ENCODE measurements at regions not wholly inside any gene's neighbourhood (a gene's known extent, or its start where the extent isn't known, plus 50 kb on each side); places are given as distances from the start of the nearest gene placed in this dataset.

DNA sequence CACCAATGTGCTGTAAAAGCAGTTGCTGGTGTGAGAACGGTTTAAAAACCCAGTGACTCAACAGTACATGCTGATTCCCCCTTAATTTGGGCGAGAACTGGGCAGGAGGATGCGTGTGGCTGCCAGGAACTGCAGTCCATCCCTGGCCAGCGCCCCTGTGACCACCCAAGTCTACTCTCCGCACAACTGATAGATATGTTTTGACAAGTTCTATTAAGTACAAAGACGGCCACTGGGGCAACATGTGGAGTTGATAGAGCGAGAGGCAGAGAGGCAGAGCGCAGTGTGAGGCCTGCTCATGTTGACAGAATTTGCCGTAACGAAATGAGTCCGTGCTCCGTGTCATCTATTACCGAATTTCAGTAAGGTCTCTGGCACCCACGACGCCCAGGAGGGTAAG lies 855.0 kb downstream of the BCL11B start:
- Histone ChIP-seq H2BK120ac (ENCODE audit: low read depth, low read length) (no peak overlapping the region), H3K14ac (ENCODE audit: low read length) (no peak overlapping the region), H3K18ac (ENCODE audit: low read length) (peak overlapping the region; percentile 75), H3K27me3 (ENCODE audit: control insufficient read depth in 3 of 3, insufficient read depth in 3 of 3, low read depth in 1 of 3, low read length in 3 of 3) (no peaks in the 10 kb centered on the region), H2AFZ (ENCODE audit: low read length) (no peak overlapping the region), H4K8ac (ENCODE audit: low read depth, low read length) (no peak overlapping the region), H2BK12ac (ENCODE audit: low read length) (no peak overlapping the region), H3K79me1 (ENCODE audit: low read depth, low read length) (no peaks in the 10 kb centered on the region), H3K4me1 (ENCODE audit: control insufficient read depth in 2 of 2, insufficient read depth in 1 of 2, low read depth in 1 of 2, low read length in 2 of 2) (peaks cover 0 to 2% of the 10 kb centered on the region in 2 donors), H2AK5ac (ENCODE audit: low read depth, low read length) (no peak overlapping the region), H3K23ac (ENCODE audit: low read depth, low read length, poor library complexity) (no peak overlapping the region), H3K9ac (ENCODE audit: low read depth, low read length, poor library complexity) (no peak overlapping the region), H4K91ac (ENCODE audit: low read depth, low read length, poor library complexity) (no peak overlapping the region), H3K4ac (ENCODE audit: low read length) (no peak overlapping the region), H2BK15ac (ENCODE audit: low read length) (no peak overlapping the region), H3K4me2 (ENCODE audit: insufficient read depth, low read length, poor library complexity, severe bottlenecking) (no peak overlapping the region), H3K9me3 (replicated peaks in 1 of 2; ENCODE audit: control insufficient read depth in 2 of 2, insufficient read depth in 1 of 2, low read depth in 1 of 2, low read length in 2 of 2) (no peaks in the 10 kb centered on the region), H3K27ac (replicated peaks; ENCODE audit: low read length) (no peak overlapping the region), H2BK5ac (ENCODE audit: low read length) (peak overlapping the region; percentile 44), H3K4me3 (ENCODE audit: low read length in 2 of 2) (no peak overlapping the region), H3K36me3 (replicated peaks in 1 of 2; ENCODE audit: control insufficient read depth in 2 of 2, insufficient read depth in 2 of 2, low read length in 2 of 2) (no peaks in the 10 kb centered on the region)
- WGBS, 2 donors (ENCODE audit: extremely low coverage in 2 of 2, insufficient read length in 2 of 2, insufficient replicate concordance in 1 of 2): no CpG with 5 or more reads among the region's 15 CpGs
- DNase-seq (ENCODE audit: low spot score): no peak

DNA sequence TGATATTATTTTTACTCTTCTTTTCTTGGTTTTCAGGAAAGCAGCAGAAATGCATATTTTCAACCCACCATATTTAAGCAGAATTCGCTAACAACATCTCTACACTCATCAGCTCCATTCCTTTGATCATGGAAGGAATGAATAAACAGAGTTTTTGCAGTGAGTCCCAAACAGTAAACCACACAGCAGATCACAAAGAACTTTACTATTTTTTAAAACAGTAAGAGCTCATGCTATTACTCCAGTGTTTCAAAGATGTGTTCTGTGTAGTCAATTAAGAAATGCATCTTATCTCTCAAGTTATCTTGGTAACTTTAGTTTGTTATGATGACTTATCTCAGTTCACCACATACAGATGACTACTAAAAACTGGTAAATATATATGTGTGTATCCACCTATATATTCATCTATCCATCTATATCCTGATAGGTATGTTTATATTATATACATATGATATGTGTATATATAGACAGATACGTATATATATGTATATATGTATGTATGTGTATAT lies 843.5 kb downstream of the BCL11B start:
- H2AK5ac ChIP-seq (ENCODE audit: low read depth, low read length): no peak overlapping the region
- WGBS, 2 donors (ENCODE audit: extremely low coverage in 2 of 2, insufficient read length in 2 of 2, insufficient replicate concordance in 1 of 2): no CpG with 5 or more reads among the region's 2 CpGs
- no peak overlapping the region for H2BK15ac ChIP-seq (ENCODE audit: low read length)
- no peak overlapping the region for H3K27ac ChIP-seq (replicated peaks; ENCODE audit: low read length)
- no peak overlapping the region for H2BK120ac ChIP-seq (ENCODE audit: low read depth, low read length)
- no peak overlapping the region for H3K9ac ChIP-seq (ENCODE audit: low read depth, low read length, poor library complexity)
- peaks cover 0 to 2% of the 10 kb centered on the region in 2 donors for H3K4me1 ChIP-seq (ENCODE audit: control insufficient read depth in 2 of 2, insufficient read depth in 1 of 2, low read depth in 1 of 2, low read length in 2 of 2)
- H4K91ac ChIP-seq (ENCODE audit: low read depth, low read length, poor library complexity): no peak overlapping the region
- H3K9me3 ChIP-seq (replicated peaks in 1 of 2; ENCODE audit: control insufficient read depth in 2 of 2, insufficient read depth in 1 of 2, low read depth in 1 of 2, low read length in 2 of 2): no peaks in the 10 kb centered on the region
- H4K8ac ChIP-seq (ENCODE audit: low read depth, low read length): no peak overlapping the region
- H2BK12ac ChIP-seq (ENCODE audit: low read length): no peak overlapping the region
- no peak overlapping the region for H2BK5ac ChIP-seq (ENCODE audit: low read length)
- DNase-seq (ENCODE audit: low spot score): no peak
- H2AFZ ChIP-seq (ENCODE audit: low read length): no peak overlapping the region
- no peak overlapping the region for H3K23ac ChIP-seq (ENCODE audit: low read depth, low read length, poor library complexity)
- no peak overlapping the region for H3K14ac ChIP-seq (ENCODE audit: low read length)
- no peak overlapping the region for H3K18ac ChIP-seq (ENCODE audit: low read length)
- no peaks in the 10 kb centered on the region for H3K79me1 ChIP-seq (ENCODE audit: low read depth, low read length)
- H3K4ac ChIP-seq (ENCODE audit: low read length): no peak overlapping the region
- no peaks in the 10 kb centered on the region for H3K36me3 ChIP-seq (replicated peaks in 1 of 2; ENCODE audit: control insufficient read depth in 2 of 2, insufficient read depth in 2 of 2, low read length in 2 of 2)
- H3K4me2 ChIP-seq (ENCODE audit: insufficient read depth, low read length, poor library complexity, severe bottlenecking): no peak overlapping the region
- H3K4me3 ChIP-seq (ENCODE audit: low read length in 2 of 2): no peak overlapping the region
- no peaks in the 10 kb centered on the region for H3K27me3 ChIP-seq (ENCODE audit: control insufficient read depth in 3 of 3, insufficient read depth in 3 of 3, low read depth in 1 of 3, low read length in 3 of 3)

DNA sequence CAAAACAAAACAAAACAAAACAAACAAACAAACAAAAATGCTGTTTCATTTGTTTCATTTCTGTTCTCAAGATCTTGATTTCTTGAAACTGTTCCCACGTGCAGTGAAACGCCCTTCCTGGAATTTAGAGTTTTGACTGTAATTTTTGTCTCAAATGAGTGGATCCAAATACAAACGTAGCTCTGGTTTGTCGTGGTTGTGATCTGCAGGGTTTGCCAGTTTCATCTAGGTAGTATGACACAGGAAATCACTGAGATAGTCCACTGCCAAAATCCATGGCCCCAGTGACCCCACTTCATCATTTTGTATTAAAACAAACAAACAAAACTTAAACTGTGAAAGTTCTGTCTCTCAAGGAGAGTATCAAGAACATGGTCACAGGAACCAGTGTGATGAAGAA lies 838.6 kb downstream of the BCL11B start:
- H2AFZ ChIP-seq (ENCODE audit: low read length): no peak overlapping the region
- H4K8ac ChIP-seq (ENCODE audit: low read depth, low read length): no peak overlapping the region
- DNase-seq (ENCODE audit: low spot score): no peak
- no peak overlapping the region for H3K4me3 ChIP-seq (ENCODE audit: low read length in 2 of 2)
- no peaks in the 10 kb centered on the region for H3K36me3 ChIP-seq (replicated peaks in 1 of 2; ENCODE audit: control insufficient read depth in 2 of 2, insufficient read depth in 2 of 2, low read length in 2 of 2)
- no peak overlapping the region for H2BK5ac ChIP-seq (ENCODE audit: low read length)
- no peaks in the 10 kb centered on the region for H3K9me3 ChIP-seq (replicated peaks in 1 of 2; ENCODE audit: control insufficient read depth in 2 of 2, insufficient read depth in 1 of 2, low read depth in 1 of 2, low read length in 2 of 2)
- H3K27me3 ChIP-seq (ENCODE audit: control insufficient read depth in 3 of 3, insufficient read depth in 3 of 3, low read depth in 1 of 3, low read length in 3 of 3): no peaks in the 10 kb centered on the region
- H2BK15ac ChIP-seq (ENCODE audit: low read length): no peak overlapping the region
- no peak overlapping the region for H3K23ac ChIP-seq (ENCODE audit: low read depth, low read length, poor library complexity)
- no peak overlapping the region for H3K27ac ChIP-seq (replicated peaks; ENCODE audit: low read length)
- H3K14ac ChIP-seq (ENCODE audit: low read length): no peak overlapping the region
- no peak overlapping the region for H4K91ac ChIP-seq (ENCODE audit: low read depth, low read length, poor library complexity)
- no peaks in the 10 kb centered on the region for H3K79me1 ChIP-seq (ENCODE audit: low read depth, low read length)
- H3K18ac ChIP-seq (ENCODE audit: low read length): no peak overlapping the region
- no CpG with 5 or more reads among the region's 4 CpGs for WGBS, 2 donors (ENCODE audit: extremely low coverage in 2 of 2, insufficient read length in 2 of 2, insufficient replicate concordance in 1 of 2)
- H2BK12ac ChIP-seq (ENCODE audit: low read length): no peak overlapping the region
- H2BK120ac ChIP-seq (ENCODE audit: low read depth, low read length): no peak overlapping the region
- no peak overlapping the region for H2AK5ac ChIP-seq (ENCODE audit: low read depth, low read length)
- no peaks in the 10 kb centered on the region for H3K4me1 ChIP-seq (ENCODE audit: control insufficient read depth in 2 of 2, insufficient read depth in 1 of 2, low read depth in 1 of 2, low read length in 2 of 2)
- H3K4me2 ChIP-seq (ENCODE audit: insufficient read depth, low read length, poor library complexity, severe bottlenecking): no peak overlapping the region
- H3K9ac ChIP-seq (ENCODE audit: low read depth, low read length, poor library complexity): no peak overlapping the region
- H3K4ac ChIP-seq (ENCODE audit: low read length): no peak overlapping the region

DNA sequence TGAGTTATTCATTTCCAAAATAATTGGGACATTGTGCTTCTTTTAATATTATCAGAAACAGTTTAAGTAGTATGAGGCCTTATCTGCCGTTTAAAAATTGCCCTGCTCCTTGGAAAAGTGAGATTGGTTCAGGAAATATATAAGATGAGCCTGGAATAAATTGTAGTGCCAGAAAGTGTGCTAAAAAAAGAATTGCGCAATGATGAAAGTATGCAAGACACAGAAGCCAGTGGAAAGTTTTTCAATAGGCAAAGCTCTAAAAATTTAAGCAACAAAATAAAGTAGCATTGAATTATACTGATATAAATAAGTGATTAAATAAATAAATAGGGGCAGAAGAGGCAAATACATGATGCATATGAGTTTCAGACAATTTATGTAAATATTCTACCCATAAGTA lies 834.9 kb downstream of the BCL11B start:
- H2AFZ ChIP-seq (ENCODE audit: low read length): no peak overlapping the region
- H2BK12ac ChIP-seq (ENCODE audit: low read length): no peak overlapping the region
- WGBS, 2 donors (ENCODE audit: extremely low coverage in 2 of 2, insufficient read length in 2 of 2, insufficient replicate concordance in 1 of 2): no CpG with 5 or more reads among the region's 2 CpGs

More for the DNA sequence above, 834.9 kb downstream of the BCL11B start:
- no peak overlapping the region for H3K4ac ChIP-seq (ENCODE audit: low read length)
- H3K4me3 ChIP-seq (ENCODE audit: low read length in 2 of 2): no peak overlapping the region
- no peak overlapping the region for H3K27ac ChIP-seq (replicated peaks; ENCODE audit: low read length)
- no peak overlapping the region for H3K14ac ChIP-seq (ENCODE audit: low read length)
- H2BK120ac ChIP-seq (ENCODE audit: low read depth, low read length): no peak overlapping the region
- no peaks in the 10 kb centered on the region for H3K79me1 ChIP-seq (ENCODE audit: low read depth, low read length)
- no peaks in the 10 kb centered on the region for H3K36me3 ChIP-seq (replicated peaks in 1 of 2; ENCODE audit: control insufficient read depth in 2 of 2, insufficient read depth in 2 of 2, low read length in 2 of 2)
- no peak overlapping the region for H4K8ac ChIP-seq (ENCODE audit: low read depth, low read length)
- no peak overlapping the region for H4K91ac ChIP-seq (ENCODE audit: low read depth, low read length, poor library complexity)
- no peak overlapping the region for H3K23ac ChIP-seq (ENCODE audit: low read depth, low read length, poor library complexity)
- no peak overlapping the region for H3K9ac ChIP-seq (ENCODE audit: low read depth, low read length, poor library complexity)
- no peak overlapping the region for H2BK5ac ChIP-seq (ENCODE audit: low read length)
- H3K9me3 ChIP-seq (replicated peaks in 1 of 2; ENCODE audit: control insufficient read depth in 2 of 2, insufficient read depth in 1 of 2, low read depth in 1 of 2, low read length in 2 of 2): no peaks in the 10 kb centered on the region
- no peaks in the 10 kb centered on the region for H3K27me3 ChIP-seq (ENCODE audit: control insufficient read depth in 3 of 3, insufficient read depth in 3 of 3, low read depth in 1 of 3, low read length in 3 of 3)
- no peak overlapping the region for H2AK5ac ChIP-seq (ENCODE audit: low read depth, low read length)
- H3K18ac ChIP-seq (ENCODE audit: low read length): no peak overlapping the region
- DNase-seq (ENCODE audit: low spot score): no peak
- no peak overlapping the region for H3K4me2 ChIP-seq (ENCODE audit: insufficient read depth, low read length, poor library complexity, severe bottlenecking)
- H2BK15ac ChIP-seq (ENCODE audit: low read length): no peak overlapping the region
- H3K4me1 ChIP-seq (ENCODE audit: control insufficient read depth in 2 of 2, insufficient read depth in 1 of 2, low read depth in 1 of 2, low read length in 2 of 2): no peaks in the 10 kb centered on the region
